Activated gamma-delta T cell (primary cell): ENCODE measurements at regions not wholly inside any gene's neighbourhood (a gene's known extent, or its start where the extent isn't known, plus 50 kb on each side); places are given as distances from the start of the nearest gene placed in this dataset.

Experiments
- DNase-seq: peaks from one replicate; lab custom pipeline; 2025; lab: John Stamatoyannopoulos, UW

DNA sequence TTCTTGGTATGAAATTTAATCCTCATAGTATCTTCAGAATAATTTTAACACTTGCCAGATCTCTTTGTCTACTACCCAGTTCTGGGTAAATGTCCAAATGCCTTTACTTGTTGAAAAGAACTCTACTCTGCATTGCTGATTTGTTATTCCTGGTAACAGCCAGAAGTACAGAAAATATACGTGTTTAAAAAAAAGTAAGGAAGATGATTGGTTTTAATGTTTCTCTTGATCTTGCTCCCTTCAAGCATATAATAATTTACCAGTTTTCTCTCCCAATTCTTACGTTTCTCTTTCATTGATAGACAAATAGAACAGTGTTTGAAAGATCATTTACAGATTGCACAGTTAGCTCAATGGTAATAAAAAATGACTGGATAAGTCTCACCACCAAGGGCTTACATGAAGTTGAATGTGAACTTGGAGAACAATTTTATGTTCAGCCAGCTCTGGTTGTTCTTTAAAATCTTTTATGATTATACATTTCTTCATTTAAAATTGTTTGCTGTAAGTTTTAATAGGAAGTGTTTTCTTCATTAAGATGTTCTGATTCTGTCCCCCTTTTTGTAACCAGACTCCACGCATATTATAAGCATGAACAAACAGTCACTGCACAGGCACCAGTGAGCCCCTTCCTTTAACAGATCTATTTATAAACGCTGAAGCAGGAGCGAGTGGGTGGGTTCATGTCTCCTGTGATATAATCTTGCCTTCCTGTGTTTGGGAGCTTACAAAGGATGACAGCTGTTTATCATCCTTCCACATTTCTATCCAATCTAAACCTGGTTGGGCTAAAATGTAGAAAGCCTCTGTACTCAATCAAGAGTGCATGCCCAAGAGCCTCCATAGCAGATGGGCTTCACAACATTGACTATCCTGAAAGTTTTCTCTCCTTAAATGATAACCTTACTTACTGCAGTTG is 299.5 kb downstream of the PRL start:
- no peak for DNase-seq

DNA sequence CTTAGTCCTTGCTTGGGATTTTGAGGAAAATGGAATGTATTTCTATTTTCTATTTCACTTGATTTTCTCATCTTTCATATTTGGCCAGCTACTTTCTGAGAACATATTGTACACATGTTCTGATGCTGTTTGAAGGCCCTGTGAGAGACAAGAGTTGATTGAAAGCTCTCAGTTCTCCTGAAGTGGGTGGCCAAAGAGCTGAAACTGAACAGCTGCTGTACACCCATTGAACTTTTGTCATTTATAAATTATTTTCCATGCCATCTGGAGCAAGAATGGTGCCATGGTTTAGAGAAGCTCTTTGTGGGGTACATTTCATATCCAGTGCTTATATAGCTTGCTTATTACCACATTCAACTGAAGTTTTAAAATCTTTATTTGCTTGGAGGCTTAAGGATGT is 298.3 kb downstream of the PRL start:
- no peak for DNase-seq

DNA sequence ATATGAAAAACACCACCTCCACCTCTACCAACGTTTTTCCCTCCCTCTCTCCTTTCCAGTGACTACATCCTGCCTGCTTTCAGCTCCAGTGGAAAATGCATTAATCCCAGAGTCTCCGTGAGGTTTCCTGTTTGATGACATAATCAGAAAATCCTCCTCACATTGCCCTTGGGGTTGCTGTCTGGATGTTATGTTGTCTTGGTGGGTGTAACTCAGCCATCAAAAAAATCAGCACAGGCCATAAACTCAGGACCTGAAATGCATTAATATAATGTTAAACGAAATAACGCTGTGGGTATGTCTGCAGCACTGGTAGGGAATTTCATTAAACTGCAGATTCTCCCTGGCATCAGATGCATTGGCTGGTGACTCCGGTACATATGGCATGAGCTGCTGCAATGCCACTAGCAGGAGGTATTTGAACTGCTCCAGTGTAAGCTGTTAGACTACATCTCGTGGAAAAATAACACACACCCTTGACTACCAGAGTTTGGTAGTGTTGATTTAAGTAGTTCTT is 297.8 kb downstream of the PRL start:
- DNase-seq, result no peak

DNA sequence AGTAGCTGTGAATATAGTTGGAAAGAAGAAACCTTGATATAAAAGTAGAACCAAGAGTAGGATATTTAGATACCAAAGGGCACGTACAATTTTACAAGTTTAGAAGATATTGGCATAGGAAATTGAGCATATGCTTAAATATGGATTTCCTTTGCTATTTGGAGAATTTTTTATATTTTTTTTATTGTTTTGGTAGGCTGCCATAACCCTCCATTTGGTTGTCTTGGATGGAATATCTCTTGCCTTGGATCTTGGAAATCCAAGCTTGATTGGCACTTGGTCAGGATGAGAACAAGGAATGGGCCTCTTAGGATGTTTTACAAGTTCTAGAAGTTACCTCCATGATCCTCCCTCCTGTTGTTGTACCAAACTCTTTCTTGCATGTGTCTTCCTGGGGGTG is 297.1 kb downstream of the PRL start:
- DNase-seq, result no peak

DNA sequence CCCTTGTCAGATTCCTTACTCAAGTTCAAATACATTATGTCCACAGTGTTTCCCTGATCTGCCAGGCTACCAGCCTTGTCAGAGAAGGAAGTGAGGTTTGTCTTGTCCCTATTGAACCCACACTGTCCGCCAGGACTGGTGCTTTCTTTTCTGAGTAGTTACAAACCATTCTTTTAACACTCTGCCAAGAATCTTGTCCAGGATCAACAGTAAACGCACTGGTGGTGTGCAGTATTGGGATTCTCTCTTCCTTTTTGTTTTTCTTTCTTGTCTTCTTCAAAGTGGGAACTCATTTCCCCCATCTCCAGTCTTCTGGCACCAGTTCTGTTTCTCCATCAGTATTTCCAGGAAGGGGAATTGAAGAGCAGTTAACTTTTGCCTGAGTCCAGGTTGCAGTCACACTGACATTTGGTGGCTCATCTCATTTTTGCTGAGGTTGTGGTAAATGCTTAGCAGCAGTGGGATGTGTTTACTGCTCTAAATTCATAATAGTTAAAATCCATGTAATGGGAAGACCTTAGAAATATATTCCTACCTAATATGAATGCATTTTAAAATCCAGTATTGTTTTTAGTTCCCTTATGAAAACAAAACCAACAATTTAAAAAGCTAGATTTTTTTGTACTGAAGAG is 295.3 kb downstream of the PRL start:
- no peak for DNase-seq

DNA sequence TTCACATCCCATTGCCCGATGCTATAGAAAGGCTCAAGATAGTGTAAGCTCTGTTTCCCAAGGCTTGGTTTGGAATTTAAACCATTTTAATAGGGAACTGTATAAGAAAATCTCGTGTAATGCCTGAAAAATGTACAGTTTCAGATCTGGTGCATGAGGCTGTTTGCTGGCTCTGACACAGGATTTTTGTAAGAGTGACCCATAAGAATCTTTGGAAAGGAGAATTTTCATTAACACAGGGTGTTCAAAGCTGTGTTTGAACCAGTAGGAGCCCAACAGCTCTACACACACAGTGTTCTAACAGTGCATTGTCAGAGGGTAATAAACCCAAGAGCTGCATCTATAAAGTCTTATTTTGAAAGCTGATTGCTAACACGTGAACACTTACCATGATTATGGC is 293.5 kb downstream of the PRL start:
- DNase-seq, result no peak

DNA sequence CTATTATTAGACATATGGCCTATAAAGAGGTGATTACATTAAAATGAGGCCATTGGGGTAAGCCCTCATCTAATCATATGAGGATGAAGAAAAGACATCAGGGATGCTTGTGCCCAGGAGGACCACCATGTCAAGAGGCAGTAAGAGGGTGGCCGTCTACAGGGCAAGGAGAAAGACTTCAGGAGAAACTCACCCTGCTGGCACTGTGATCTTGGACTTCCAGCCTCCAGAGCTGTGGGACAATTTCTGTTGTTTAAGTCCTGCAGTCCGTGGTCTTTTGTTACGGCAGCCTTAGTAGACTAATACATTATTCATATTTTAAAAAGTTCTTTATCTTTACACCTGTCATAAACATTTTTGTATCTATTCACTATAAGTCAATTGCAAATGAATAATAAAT is 290.0 kb downstream of the PRL start:
- no peak for DNase-seq

DNA sequence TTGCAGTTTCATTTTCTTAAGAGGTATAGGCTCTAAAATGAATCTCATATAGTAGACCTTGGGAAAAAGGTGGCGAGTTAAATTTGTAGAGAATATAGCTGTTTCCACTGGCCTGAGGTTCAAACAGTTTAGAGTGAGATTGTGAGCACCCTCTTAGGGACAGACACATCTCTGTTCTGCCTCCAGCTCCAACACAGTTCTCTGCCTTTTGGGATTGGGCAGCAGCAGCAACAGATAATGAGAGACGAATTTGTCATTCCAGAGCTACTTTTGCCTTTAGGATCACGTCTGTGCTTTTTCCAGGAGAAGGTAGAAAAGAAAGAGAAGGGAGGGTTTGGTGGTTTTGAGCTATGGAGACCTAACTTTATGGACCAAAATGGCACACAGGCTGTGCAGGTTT is 289.4 kb downstream of the PRL start:
- DNase-seq, result no peak

DNA sequence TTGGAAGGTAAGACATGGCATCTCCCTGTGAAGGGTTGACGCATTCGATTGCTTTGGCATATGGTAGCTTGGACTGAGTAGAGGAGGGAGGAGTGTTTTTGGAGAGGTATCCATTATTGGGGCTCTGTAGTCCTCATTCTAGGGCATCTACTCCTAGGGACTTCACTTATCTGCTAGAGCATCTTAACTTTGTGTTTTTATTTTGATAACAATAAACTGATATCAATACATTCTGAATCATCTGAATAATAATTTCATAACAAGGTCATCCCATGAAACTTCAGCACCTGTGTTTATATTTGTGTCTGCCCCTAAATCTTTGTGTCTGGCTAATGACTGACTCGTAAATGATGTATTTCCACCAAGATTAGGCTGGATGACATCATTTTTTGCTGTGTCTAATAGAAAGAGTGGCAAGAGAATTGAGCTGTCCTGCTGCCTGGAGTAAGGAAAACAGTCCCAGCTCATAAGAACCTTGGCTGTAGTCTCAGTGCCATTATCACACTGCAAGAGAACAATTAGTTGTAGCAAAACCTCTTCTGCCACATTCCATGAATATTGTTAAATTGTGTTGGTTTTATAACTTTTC is 288.5 kb downstream of the PRL start:
- no peak for DNase-seq

DNA sequence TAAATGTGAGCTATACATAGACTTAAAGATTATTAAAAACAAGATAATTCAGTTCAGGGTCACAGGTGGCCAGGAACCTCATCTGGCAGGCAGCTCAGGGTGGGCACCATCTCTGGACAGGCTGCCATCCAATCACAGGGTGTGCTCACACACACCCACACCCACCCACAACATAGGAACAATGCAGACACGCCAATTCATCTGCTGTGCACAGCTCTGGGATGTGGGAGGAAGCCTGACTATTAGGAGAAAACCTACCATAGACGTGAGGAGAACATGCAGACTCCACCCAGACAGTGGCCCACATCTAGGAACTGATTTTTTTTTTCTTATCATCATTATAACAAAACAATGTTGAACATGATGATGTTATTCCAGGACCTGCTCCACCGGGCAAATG is 286.7 kb downstream of the PRL start:
- DNase-seq, result no peak

DNA sequence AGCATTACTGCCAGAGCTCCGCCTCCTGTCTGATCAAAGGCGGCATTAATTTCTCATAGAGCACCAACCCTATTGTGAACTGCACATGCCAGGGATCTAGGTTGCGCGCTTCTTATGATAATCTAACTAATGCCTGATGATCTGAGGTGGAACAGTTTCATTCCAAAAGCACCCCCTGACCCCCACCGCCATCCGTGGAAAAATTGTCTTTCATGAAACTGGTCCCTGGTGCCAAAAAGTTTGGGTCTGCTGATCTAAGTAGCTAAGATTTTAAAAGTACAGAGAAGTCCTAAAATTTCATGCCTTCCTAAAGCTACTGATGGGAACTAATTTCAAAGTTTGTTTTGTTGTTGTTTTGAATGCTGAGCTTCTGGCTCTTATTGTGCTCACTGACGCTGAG is 281.6 kb downstream of the PRL start:
- no peak for DNase-seq

DNA sequence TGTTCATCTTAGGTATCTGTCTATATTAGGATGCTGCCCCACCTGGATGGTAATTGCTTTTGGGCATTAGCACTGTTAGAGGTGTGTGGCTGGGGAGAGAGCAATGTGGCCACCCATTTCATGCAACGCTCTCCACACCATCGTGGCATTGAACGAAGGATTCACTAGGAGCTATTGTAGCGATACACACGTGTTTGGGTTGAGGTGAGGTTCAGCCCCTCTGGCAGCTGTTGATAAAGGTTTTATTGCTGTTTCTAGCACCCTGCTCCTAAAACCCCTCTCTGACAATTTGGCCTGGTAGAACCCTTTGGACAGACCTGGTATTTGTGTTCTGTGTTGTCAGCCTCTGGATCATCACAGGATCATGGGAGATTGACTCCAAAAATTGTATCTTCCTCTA is 280.9 kb downstream of the PRL start:
- no peak for DNase-seq

DNA sequence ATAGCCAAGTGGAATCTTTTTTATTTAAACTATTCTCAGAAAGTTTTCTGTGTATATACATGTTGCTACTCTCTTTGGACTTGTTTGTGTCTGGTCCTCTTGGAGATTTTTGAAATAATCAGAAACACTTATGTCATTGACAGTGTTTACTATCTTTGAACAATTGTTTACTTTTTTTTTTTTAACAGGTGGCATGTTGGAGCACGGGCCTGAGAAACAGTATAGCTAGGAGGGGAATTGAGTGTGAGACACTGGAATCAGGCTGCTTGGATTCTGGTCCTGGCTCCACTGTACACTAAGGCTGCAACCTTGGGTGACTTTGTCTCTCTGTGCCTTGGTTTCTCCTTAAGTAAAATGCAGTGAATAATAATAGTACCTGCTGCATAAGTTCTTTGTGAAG is 279.6 kb downstream of the PRL start:
- DNase-seq, result no peak

DNA sequence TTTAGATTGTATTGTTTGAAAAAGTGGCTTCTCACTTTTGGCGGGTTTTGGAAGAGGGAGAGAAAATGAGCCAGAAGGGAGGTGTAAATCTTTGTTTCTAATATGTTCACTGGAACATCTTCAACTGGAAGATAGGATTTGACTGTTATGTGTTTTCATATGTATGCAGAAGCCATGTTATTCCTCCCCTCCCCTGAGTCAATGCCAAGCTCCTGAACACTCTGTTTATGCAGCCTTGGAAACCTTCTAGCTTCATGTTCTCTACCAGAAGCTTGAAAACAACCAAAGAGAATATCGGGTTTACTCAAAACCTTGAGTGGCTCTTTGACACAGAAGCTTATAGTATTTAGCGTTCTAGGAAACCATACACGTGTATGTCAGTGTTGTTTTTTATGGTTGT is 279.1 kb downstream of the PRL start:
- no peak for DNase-seq

DNA sequence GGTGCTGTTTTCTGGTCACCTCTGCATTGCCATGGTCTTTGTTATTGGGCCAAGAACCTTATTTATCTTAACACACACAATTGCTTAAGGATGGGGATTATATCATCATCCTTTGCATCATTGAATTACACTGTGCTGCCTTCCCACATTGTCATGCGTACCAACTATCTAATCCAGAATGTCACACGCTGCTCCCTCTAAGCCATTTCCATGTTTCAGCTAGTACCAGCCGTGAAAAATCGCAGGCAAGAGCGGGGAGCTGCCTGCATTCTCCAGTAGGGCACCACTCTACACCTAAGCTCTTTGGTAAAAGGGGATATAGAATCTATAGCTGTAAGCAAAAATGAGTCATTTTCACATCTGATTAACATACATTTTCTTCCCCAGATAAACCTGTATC is 277.0 kb downstream of the PRL start:
- no peak for DNase-seq

DNA sequence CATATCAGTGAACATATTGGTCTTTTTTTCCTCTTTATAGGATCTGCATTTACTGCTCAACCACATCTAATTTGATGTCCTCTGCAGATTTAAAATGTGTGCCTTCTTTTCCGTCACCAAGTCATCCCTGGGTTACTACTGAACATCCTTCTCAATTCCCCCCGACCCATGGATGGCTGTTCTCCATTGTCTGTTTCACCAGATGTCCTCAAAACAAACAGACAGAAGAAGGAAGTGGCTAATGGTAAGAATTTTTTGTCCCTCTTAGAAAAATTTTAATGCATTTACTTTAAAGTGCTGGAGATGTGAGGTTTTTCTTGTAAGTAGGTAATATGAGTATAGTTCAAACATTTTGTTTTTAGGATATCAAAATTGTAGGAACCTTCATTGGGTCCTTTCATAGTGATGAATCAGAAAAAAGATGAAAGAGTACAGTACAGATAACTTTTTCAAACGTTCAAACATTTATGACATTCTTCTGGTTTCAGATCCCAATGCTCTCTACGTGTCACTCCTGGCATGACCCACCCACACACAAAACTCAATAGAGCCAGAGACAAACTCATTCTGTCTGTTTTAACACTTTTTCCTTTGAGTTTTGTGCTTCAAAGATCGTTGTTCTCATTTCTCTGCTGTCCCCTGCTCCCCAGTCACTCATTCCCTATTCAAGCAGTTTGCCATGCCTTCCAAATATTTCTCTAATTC is 276.4 kb downstream of the PRL start:
- DNase-seq, result no peak

DNA sequence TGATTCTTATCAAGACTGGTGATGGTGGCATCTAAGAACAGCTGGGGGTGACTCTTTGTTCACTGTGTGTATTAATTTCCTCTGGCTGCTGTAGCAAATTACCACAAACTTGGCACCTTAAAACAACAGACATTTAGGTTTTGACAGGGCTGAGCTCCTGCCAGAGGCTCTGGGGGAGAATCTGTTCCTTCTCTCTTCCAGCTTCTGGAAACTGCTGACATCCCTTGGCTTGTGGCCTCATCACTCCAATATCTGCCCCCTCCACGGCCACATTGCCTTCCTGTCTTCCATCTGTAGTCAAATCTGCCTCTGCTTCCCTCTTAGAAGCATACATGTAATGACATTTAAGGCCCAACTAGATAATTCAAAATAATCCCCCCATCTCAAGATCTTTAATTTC is 274.9 kb downstream of the PRL start:
- no peak for DNase-seq

DNA sequence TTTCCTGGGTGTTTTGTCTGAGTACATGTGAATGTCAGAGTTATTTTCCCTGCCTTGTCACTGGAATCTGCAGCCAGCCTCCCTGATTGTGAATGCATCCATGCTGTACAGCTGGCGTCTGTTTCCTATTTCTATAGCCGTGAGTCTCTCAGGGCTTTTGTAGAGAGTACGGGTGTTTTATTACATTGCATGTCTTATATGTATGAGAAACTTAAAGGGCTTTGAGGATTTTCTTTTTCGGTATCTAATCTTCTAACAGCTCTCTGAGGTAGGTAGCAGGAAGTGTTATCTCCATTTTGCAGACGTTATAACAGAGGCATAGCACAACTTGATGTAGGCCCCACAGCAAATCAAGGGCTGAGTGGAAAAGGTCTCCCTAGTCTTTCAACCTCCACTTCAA is 272.9 kb downstream of the PRL start:
- DNase-seq, result no peak

DNA sequence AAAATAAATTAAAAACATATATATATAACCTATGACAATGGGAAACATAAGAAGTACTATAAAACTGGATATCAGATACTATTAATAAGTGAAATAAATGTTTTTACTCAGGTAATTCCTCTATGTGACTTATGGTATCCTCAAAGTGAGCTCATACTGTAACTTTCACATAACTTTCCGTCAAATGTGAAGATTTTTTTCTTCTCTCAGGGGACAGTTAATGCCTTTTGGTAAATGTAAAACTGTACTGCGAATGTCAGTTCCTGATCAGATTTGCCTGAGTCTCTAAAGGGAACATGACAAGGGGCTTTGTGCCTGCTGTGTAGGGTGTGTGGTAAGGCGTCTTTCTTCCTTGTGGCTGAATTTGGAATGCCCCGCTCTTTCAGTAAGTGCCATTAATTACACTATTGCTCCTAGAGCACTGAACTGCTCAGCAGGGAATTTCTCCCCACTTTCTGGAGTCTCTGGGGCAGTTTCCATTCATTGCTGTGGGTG is 271.8 kb downstream of the PRL start:
- no peak for DNase-seq

DNA sequence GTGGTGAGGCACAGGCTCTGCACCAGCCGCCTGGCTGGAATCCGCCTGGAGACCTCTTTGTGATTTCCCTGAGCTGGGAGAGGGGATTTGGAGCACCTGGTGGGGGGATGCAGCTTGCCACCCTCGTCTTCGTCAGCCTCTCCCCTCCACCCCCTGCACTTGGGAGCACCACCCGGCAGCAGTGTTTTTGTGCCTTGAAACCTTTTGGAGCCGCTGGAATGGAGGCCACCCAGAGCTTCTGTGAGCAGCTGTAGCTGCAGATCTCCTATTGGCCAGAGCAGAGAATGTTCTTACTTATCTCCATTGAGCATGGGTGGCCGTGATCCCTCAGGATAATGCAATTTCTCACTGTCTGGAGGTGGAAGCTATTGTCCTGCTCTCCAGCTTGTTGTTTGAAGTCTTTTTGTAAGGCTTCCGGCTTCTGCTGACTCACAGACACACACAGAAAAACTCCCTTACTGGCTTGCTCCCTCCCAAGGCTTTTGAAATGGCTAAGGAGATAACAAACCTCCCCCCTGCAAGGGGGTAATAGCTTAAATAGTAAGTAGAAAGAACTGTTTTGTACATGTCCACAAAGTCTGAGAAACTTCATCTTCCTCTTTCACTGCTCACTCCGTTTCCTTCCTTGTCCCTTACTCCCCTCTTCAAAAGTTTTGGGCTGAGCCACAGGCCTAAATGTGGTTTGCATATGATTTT is 271.2 kb downstream of the PRL start:
- DNase-seq, result no peak

DNA sequence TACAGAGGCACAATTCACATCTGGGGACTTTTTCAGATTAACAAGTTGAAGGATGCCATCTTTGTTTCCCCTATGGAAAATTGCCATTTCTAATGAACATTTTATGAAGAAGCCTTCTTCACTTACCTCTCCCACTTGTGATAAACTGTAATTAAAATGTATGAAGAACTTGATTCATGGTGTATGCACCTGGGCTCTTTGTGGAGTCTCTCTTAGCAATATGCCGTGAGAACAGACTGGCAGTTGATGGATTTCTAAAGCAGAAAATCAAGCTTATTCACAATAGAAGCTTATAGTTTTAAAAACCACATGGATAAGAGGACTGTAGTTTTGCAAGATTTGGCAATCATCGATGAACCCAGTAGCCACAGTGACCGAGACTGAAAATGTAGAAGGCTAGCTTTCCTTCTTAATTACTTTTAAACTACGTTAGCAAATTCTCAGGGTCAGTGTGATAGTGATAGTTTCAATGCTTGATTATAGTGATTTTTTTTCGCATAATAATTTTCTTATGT is 270.6 kb downstream of the PRL start:
- DNase-seq, result no peak
